H9 (cell line): ENCODE measurements at regions not wholly inside any gene's neighbourhood (a gene's known extent, or its start where the extent isn't known, plus 50 kb on each side); places are given as distances from the start of the nearest gene placed in this dataset.

Experiments used
- DNase-seq: peaks from one replicate; pipeline ENCODE4 v3.0.0-alpha.2; 2017
- H2AFZ ChIP-seq: one replicate; pipeline ENCODE4 v1.6.1; 2013; ENCODE audit warnings: mild to moderate bottlenecking, low read length, control low read depth, moderate library complexity
- H2AK5ac ChIP-seq: 2 replicates; pipeline ENCODE4 v1.6.1; 2013; ENCODE audit warnings: low read length, control low read depth, mixed read lengths; ENCODE audit not compliant: insufficient read length
- H2BK120ac ChIP-seq: one replicate; pipeline ENCODE4 v1.6.1; 2013; ENCODE audit warnings: low read depth, mild to moderate bottlenecking, low read length, control low read depth, inconsistent platforms; ENCODE audit not compliant: poor library complexity, severe bottlenecking
- H2BK12ac ChIP-seq: 2 replicates; pipeline ENCODE4 v1.6.1; 2013; ENCODE audit warnings: low read length, control low read depth, mixed read lengths, low read depth; ENCODE audit not compliant: insufficient read length
- H2BK15ac ChIP-seq: 2 replicates; pipeline ENCODE4 v1.6.1; 2013; ENCODE audit warnings: low read depth, low read length, control low read depth
- H2BK20ac ChIP-seq: one replicate; pipeline ENCODE4 v1.6.1; 2013; ENCODE audit warnings: low read depth, mild to moderate bottlenecking, low read length, control low read depth, inconsistent platforms; ENCODE audit not compliant: poor library complexity, severe bottlenecking
- H2BK5ac ChIP-seq: 2 replicates; pipeline ENCODE4 v1.6.1; 2013; ENCODE audit warnings: low read length, control low read depth, mixed read lengths; ENCODE audit not compliant: insufficient read length
- H3K14ac ChIP-seq: 2 replicates; pipeline ENCODE4 v1.6.1; 2013; ENCODE audit warnings: low read length, control low read depth; ENCODE audit not compliant: insufficient read depth
- H3K18ac ChIP-seq: 2 replicates; pipeline ENCODE4 v1.6.1; 2013; ENCODE audit warnings: low read depth, mild to moderate bottlenecking, mixed read lengths, low read length, control low read depth; ENCODE audit not compliant: insufficient read length
- H3K23ac ChIP-seq: 2 replicates; pipeline ENCODE4 v1.6.1; 2013; ENCODE audit warnings: low read length, control low read depth, mixed read lengths, low read depth; ENCODE audit not compliant: insufficient read length
- H3K23me2 ChIP-seq: 2 replicates; pipeline ENCODE4 v1.6.1; 2013; ENCODE audit warnings: low read depth, mild to moderate bottlenecking, mixed read lengths, low read length, control low read depth; ENCODE audit not compliant: insufficient read length, poor library complexity, severe bottlenecking
- H3K27ac ChIP-seq: 2 replicates; pipeline ENCODE4 v1.5.1; 2013; ENCODE audit warnings: low read length, control low read depth, mixed read lengths, low read depth; ENCODE audit not compliant: insufficient read length
- H3K27me3 ChIP-seq: 2 replicates; pipeline ENCODE4 v1.6.1; 2013; ENCODE audit warnings: low read length, control low read depth, inconsistent platforms; ENCODE audit not compliant: insufficient read depth
- H3K4ac ChIP-seq: 2 replicates; pipeline ENCODE4 v1.6.1; 2013; ENCODE audit warnings: low read depth, mild to moderate bottlenecking, control low read depth, inconsistent platforms, low read length, moderate library complexity
- H3K4me1 ChIP-seq: 2 replicates; pipeline ENCODE4 v1.6.1; 2013; ENCODE audit warnings: low read length, control low read depth, inconsistent platforms; ENCODE audit not compliant: insufficient read depth
- H3K4me2 ChIP-seq: 2 replicates; pipeline ENCODE4 v1.6.1; 2013; ENCODE audit warnings: low read length, control low read depth, mixed read lengths; ENCODE audit not compliant: insufficient read length, insufficient read depth
- H3K56ac ChIP-seq: 2 replicates; pipeline ENCODE4 v1.6.1; 2013; ENCODE audit warnings: low read depth, mild to moderate bottlenecking, mixed read lengths, low read length, control low read depth; ENCODE audit not compliant: insufficient read length
- H3K79me1 ChIP-seq: 2 replicates; pipeline ENCODE4 v1.6.1; 2013; ENCODE audit warnings: low read depth, mild to moderate bottlenecking, moderate library complexity, low read length, control low read depth, inconsistent platforms; ENCODE audit not compliant: insufficient read depth, poor library complexity, severe bottlenecking
- H3K79me2 ChIP-seq: 2 replicates; pipeline ENCODE4 v1.6.1; 2013; ENCODE audit warnings: low read length, control low read depth, inconsistent platforms; ENCODE audit not compliant: insufficient read depth
- H3K9ac ChIP-seq: 2 replicates; pipeline ENCODE4 v1.6.1; 2013; ENCODE audit warnings: low read length, control low read depth, mixed read lengths; ENCODE audit not compliant: insufficient read length; ENCODE audit errors: extremely low read depth
- H3K9me3 ChIP-seq: one replicate; pipeline ENCODE4 v1.6.1; 2013; ENCODE audit warnings: low read depth, low read length, inconsistent platforms; ENCODE audit not compliant: control insufficient read depth
- H3T11ph ChIP-seq: one replicate; pipeline ENCODE4 v1.6.1; 2013; ENCODE audit warnings: mild to moderate bottlenecking, low read length, control low read depth, inconsistent platforms
- H4K20me1 ChIP-seq: one replicate; pipeline ENCODE4 v1.6.1; 2013; ENCODE audit not compliant: control insufficient read depth, insufficient read length, insufficient read depth
- H4K5ac ChIP-seq: 2 replicates; pipeline ENCODE4 v1.6.1; 2013; ENCODE audit warnings: low read depth, mild to moderate bottlenecking, mixed read lengths, low read length, control low read depth; ENCODE audit not compliant: insufficient read length
- H4K8ac ChIP-seq: replicated peaks from 2 replicates; pipeline ENCODE4 v1.6.1; 2013; ENCODE audit warnings: low read length, control low read depth, mixed read lengths, low read depth; ENCODE audit not compliant: insufficient read length
- H4K91ac ChIP-seq: 2 replicates; pipeline ENCODE4 v1.6.1; 2013; ENCODE audit warnings: low read depth, mild to moderate bottlenecking, moderate library complexity, mixed read lengths, low read length, control low read depth; ENCODE audit not compliant: insufficient read length
- H3K27ac Mint-ChIP-seq, 3 experiments: 2 replicates in 2 of 3; 3 replicates in 1 of 3; pipeline ENCODE4 v1.8.0; 2020 to 2021; ENCODE audit warnings: mixed read lengths in 3 of 3, mild to moderate bottlenecking in 1 of 3, moderate library complexity in 1 of 3
- H3K27me3 Mint-ChIP-seq: 2 replicates; pipeline ENCODE4 v1.8.0; 2021; ENCODE audit warnings: low read depth, mild to moderate bottlenecking, moderate library complexity, mixed read lengths
- H3K36me3 Mint-ChIP-seq, 3 experiments: 2 replicates in 2 of 3; 3 replicates in 1 of 3; pipeline ENCODE4 v1.8.0; 2020 to 2021; ENCODE audit warnings: low read depth in 3 of 3, mixed read lengths in 3 of 3; ENCODE audit not compliant: insufficient read depth in 1 of 3
- H3K4me1 Mint-ChIP-seq, 2 experiments: 2 replicates each; pipeline ENCODE4 v1.8.0; 2020; ENCODE audit warnings: mixed read lengths in 2 of 2
- H3K4me3 Mint-ChIP-seq, 2 experiments: 2 replicates in 1 of 2; 3 replicates in 1 of 2; pipeline ENCODE4 v1.8.0; 2020 to 2021; ENCODE audit warnings: mild to moderate bottlenecking in 2 of 2, mixed read lengths in 2 of 2, moderate library complexity in 1 of 2
- H3K9me3 Mint-ChIP-seq, 2 experiments: 2 replicates in 1 of 2; 3 replicates in 1 of 2; pipeline ENCODE4 v1.8.0; 2020; ENCODE audit warnings: mild to moderate bottlenecking in 2 of 2, mixed read lengths in 2 of 2, moderate library complexity in 1 of 2
- WGBS: extraction: QIAGEN DNeasy Blood & Tissue Kit; methylation state at CpG from one replicate; pipeline ENCODE4 v1.1.7; 2013; ENCODE audit warnings: missing lambda C conversion rate, low lambda C conversion rate, mixed read lengths; ENCODE audit not compliant: insufficient read length; ENCODE audit errors: extremely low coverage; 5-methylcytosine and 5-hydroxymethylcytosine counted together
- TF ChIP-seq, protein P1 (sequence below): fragments of 200-600 bp; sonication (generic); conservative IDR thresholded peaks from 3 replicates; pipeline ENCODE4 v1.8.0; 2021; ENCODE audit warnings: antibody characterized with exemption, mild to moderate bottlenecking

GRCh38 chr2:181197140-181197760 lies 216.8 kb downstream of the UBE2E3 start:
- no peak overlapping the region for H2BK120ac ChIP-seq
- no CpG with 5 or more reads among the region's 3 CpGs for WGBS
- no peak overlapping the region for H3K14ac ChIP-seq
- H2BK5ac ChIP-seq = no peak overlapping the region
- no peak overlapping the region for H3K23ac ChIP-seq
- H3T11ph ChIP-seq = no peak overlapping the region
- no peaks in the 10 kb centered on the region for H3K79me2 ChIP-seq
- H3K4me2 ChIP-seq = no peak overlapping the region
- H4K91ac ChIP-seq = no peak overlapping the region
- Mint-ChIP-seq H3K4me1 (no peaks in the 10 kb centered on the region), H3K27me3 (no peaks in the 10 kb centered on the region), H3K9me3 (no peaks in the 10 kb centered on the region), H3K4me3 (no peak overlapping the region), H3K36me3 (no peaks in the 10 kb centered on the region), H3K27ac (no peak overlapping the region)
- no peak overlapping the region for H2BK15ac ChIP-seq
- no peak overlapping the region for H3K56ac ChIP-seq
- H2AK5ac ChIP-seq = no peak overlapping the region
- no peak overlapping the region for H3K27ac ChIP-seq
- H2BK12ac ChIP-seq = no peak overlapping the region
- no peak overlapping the region for H3K18ac ChIP-seq
- H3K23me2 ChIP-seq = no peaks in the 10 kb centered on the region
- no peak for DNase-seq
- no peaks in the 10 kb centered on the region for H4K20me1 ChIP-seq
- no peaks in the 10 kb centered on the region for H3K9me3 ChIP-seq
- no peaks in the 10 kb centered on the region for H3K27me3 ChIP-seq
- no peak overlapping the region for H2BK20ac ChIP-seq
- no peak overlapping the region for H4K8ac ChIP-seq
- no peak overlapping the region for H3K4ac ChIP-seq
- no peak overlapping the region for H4K5ac ChIP-seq
- TF ChIP-seq, protein P1, sequence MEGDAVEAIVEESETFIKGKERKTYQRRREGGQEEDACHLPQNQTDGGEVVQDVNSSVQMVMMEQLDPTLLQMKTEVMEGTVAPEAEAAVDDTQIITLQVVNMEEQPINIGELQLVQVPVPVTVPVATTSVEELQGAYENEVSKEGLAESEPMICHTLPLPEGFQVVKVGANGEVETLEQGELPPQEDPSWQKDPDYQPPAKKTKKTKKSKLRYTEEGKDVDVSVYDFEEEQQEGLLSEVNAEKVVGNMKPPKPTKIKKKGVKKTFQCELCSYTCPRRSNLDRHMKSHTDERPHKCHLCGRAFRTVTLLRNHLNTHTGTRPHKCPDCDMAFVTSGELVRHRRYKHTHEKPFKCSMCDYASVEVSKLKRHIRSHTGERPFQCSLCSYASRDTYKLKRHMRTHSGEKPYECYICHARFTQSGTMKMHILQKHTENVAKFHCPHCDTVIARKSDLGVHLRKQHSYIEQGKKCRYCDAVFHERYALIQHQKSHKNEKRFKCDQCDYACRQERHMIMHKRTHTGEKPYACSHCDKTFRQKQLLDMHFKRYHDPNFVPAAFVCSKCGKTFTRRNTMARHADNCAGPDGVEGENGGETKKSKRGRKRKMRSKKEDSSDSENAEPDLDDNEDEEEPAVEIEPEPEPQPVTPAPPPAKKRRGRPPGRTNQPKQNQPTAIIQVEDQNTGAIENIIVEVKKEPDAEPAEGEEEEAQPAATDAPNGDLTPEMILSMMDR = no peak
- no peak overlapping the region for H2AFZ ChIP-seq
- H3K79me1 ChIP-seq = no peaks in the 10 kb centered on the region
- H3K4me1 ChIP-seq = no peaks in the 10 kb centered on the region
- no peak overlapping the region for H3K9ac ChIP-seq
